HG03520 (cell line): ENCODE measurements at regions not wholly inside any gene's neighbourhood (a gene's known extent, or its start where the extent isn't known, plus 50 kb on each side); places are given as distances from the start of the nearest gene placed in this dataset.
A peak's percentile ranks its signal among the peaks of the same experiment; 100 is the strongest.

ENCODE experiments used
- ATAC-seq: cut with Tn5 transposase; IDR thresholded peaks from one replicate; pipeline ENCODE4 v1.9.1; 2021; ENCODE audit warnings: mild to moderate bottlenecking, moderate library complexity; ENCODE audit not compliant: unreplicated experiment

GRCh38 chr22:23522623-23523251 lies 57.4 kb downstream of the IGLL1 start:
- ATAC-seq: no peak

GRCh38 chr22:23521441-23522113 lies 58.5 kb downstream of the IGLL1 start:
- peak; percentile 64 for ATAC-seq

DNA sequence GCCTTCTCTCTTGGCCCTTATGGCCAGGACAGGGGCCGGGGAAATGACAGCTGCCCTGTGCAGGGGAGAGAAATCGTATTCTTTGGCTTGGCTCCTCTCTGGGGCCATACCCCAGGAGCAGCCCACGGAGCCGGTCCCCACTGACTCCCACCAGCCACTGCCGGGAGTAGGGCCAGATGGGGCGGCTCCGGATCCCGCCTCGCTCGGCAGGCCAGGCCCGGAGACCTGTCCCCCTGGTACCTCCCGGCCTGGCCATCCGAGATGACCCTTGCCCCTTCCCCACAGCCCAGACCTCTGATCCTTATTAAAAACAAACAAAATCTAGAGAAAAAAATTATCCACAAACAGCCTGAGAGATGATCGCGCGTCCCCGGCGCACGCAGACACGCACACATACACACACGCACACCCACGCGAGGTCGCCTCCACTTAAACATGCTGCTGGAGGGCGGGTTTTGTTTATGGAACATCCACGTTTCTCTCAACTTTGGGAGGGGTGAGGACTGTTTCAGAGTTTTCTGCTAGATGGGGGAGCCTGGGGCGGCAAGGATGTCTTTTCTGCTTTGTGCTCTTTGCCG lies 59.1 kb downstream of the IGLL1 start:
- no peak for ATAC-seq

- no peak for ATAC-seq
These were observed 60.5 kb downstream of the IGLL1 start for GRCh38 chr22:23519442-23520157.

DNA sequence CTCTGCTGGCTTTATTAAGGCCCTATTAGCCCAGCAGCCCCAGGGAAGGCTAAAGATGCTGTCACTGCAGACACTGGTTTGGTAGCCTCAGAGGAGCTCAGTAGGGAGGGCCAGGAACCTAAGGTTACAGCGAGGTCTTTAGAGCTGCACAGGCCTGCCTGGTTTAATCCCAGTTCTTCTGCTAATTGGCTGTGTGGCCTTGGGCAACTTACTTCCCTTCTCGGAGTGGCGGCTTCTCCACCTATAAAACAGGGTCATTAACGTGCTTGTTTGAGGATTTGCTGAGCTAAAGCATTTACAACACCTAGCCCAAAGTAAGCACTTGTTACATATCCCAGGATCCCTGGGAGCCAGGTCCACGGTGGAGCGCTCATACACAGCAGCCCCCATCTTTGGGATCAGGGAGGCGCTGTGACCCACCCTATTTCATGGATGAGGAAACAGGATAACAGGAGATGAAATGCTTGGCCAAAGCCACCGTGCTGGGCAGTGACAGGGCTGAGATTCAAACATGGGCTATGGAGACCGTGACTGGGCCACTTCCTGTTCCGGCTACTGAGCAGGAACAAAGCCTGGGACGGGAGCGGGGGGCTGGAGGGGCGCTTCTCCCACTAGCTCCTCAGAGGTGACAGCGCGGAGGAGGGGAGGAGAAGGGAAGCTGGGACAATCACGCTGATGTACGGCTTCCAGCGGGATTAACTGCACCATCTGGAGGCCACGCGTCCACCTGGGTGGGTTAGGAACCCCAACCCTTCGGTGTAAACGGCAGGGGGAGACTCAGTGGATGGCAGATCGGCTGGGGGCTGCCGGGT lies 61.5 kb downstream of the IGLL1 start:
- no peak for ATAC-seq

- no peak for ATAC-seq
These were observed 62.2 kb downstream of the IGLL1 start for GRCh38 chr22:23517804-23518375.

GRCh38 chr22:23516304-23516703 lies 63.8 kb downstream of the IGLL1 start:
- ATAC-seq: no peak

- ATAC-seq: no peak
These were observed 65.6 kb downstream of the IGLL1 start for GRCh38 chr22:23514322-23515038.

DNA sequence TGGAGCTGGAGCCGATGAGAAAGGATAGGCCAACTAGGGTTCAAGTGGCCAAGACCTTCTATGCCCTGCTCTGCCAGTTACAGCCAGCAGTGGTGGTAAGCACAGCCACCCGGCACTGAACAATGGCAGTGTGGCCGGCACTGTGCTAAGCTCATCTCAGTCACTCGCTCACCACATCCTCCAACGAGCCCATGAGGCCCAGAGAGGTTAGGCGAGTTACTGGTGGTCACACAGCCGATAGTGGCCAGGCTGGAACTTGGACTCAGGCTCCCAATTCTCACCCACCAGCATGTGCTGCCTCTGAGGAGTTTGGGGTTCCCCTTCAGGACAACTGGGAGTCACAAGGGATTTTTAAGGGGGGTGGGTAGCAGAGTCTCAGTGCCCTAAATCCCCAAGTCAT lies 66.4 kb downstream of the IGLL1 start:
- no peak for ATAC-seq

DNA sequence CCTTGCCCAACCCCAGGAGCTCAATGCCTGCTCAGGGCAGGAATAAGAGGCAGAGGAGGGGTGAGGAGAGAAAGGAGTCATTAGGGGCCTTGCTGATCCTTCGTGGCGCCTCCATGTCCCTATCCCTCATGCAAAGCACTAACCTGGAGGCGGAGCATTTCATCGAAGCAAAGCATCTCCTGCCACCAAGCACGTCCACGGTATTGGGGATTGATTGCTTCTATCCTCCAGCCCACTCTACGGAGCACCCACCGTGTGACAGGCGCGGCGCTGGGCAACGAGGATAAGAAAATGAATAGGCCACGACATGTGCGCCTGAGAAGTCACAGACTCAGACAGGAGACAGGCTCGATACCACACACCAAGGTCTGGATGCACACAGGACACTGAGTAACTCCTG lies 67.0 kb downstream of the IGLL1 start:
- no peak for ATAC-seq

- ATAC-seq: no peak
These were observed 67.4 kb downstream of the IGLL1 start for GRCh38 chr22:23512721-23513120.

DNA sequence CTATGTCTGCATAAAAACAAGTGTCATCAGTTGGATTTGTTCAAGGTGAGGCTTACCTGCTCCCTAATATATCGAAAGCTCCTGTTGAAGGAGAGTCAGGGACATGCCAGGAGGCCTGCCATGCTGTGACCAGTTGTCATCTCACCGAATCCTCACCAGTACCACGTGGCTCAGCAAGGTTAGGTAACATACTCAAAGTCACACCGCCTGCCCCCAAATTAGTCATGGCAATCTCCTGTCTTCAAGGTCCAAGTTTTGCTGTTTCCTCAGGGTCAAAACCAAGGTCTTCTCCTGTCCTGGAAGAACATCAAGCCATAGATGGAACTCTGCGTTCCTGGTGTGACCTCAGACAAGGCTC lies 67.8 kb downstream of the IGLL1 start:
- no peak for ATAC-seq

GRCh38 chr22:23511627-23512347 lies 68.3 kb downstream of the IGLL1 start:
- no peak for ATAC-seq

DNA sequence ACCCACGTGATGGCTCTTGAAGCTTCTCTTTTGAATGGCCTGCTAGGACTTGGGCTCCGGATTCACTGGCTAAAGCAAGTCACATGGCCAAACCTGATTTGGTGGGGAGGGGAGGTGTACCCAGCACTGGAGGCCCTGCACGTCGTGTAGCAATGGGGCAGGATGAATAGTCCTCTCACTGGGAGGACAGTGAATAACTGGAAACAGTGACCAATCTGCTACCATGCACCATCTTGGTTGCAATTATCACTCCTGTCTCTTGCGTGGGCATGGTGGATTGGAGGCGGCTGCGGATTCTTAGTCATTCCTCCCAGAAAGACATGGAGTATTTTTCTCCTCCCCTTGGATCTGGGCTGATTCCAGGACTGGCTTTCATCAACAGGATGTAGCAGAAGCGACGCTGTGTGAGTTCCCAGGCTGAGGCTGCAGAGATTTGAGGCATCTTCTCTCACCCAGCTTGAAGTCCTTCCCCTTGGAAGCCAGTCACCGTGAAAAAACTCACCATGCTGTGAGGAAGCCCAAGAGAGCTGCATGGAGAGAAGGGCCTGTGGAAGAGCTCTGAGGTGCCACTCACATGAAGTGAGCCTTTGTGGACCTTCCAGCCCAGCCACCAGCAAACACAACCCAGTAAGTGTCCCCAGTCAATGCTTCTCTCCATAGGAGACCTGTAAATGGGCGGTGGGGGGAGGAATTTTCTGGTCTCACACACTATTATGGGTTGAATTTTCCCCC lies 70.4 kb downstream of the IGLL1 start:
- ATAC-seq: no peak

GRCh38 chr22:23504516-23504915 lies 75.6 kb downstream of the IGLL1 start:
- no peak for ATAC-seq

GRCh38 chr22:23503736-23504440 lies 76.2 kb downstream of the IGLL1 start:
- no peak for ATAC-seq

DNA sequence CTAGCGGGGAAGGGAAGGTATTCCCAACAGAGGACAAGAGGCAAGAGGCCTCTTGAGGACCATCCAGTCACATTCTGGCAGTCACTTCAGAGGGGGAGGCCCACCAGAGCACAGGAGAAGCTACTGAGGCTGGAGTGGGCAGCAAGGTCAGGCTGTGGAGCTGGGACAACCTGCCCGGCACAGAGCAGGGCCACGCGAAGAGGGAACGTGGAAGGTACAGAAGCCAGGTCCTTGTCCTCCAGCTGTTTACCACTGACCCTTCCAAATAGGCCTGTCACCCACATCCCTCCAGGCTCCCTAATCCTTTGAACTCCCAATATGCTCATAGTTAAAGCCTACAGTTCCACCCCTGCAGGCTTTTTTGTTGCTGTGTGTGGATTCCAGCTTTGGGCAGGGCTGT lies 76.9 kb downstream of the IGLL1 start:
- no peak for ATAC-seq

DNA sequence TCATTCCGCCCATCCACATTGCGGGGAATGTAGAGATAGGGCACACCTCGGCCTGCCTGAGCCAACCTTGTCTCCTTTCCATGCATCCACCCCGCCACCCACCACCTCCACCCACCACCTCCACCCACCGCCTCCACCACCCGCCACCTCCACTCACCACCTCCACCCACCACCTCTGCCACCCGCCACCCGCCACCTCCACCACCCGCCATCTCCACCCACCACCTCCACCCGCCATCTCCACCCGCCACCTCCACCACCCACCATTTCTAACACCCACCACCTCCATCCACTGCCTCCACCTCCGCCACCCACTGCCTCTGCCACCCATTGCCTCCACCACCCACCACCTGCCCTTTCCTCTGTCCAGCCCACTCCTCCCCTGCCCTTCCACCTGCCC lies 78.4 kb downstream of the IGLL1 start:
- no peak for ATAC-seq
